ENCODE measurements at regions not wholly inside any gene's neighbourhood (a gene's known extent, or its start where the extent isn't known, plus 50 kb on each side); places are given as distances from the start of the nearest gene placed in this dataset.

- 98% methylated on average over 2 of the region's 2 CpGs for WGBS
- H3K9ac ChIP-seq (ENCODE audit: low read depth, low read length) = no peak overlapping the region
- peaks cover 5% of the 10 kb centered on the region for H3K4me1 ChIP-seq (ENCODE audit: insufficient read depth, low read length)
- H3K27me3 ChIP-seq (ENCODE audit: insufficient read depth, low read length) = no peaks in the 10 kb centered on the region
- no peaks in the 10 kb centered on the region for H3K9me3 ChIP-seq (ENCODE audit: insufficient read depth, low read depth, low read length)
- H3K27ac ChIP-seq (ENCODE audit: low read depth, low read length) = no peak overlapping the region
- no peak overlapping the region for H3K4me3 ChIP-seq (ENCODE audit: low read length)
- H3K36me3 ChIP-seq (ENCODE audit: insufficient read depth, low read length) = no peaks in the 10 kb centered on the region
Measured at GRCh38 chr2:177029901-177030300, 182.7 kb upstream of the HNRNPA3 start.

- Histone ChIP-seq H3K9me3 (ENCODE audit: insufficient read depth, low read depth, low read length) (no peaks in the 10 kb centered on the region), H3K9ac (ENCODE audit: low read depth, low read length) (no peak overlapping the region), H3K27me3 (ENCODE audit: insufficient read depth, low read length) (no peaks in the 10 kb centered on the region), H3K4me1 (ENCODE audit: insufficient read depth, low read length) (peaks cover 5% of the 10 kb centered on the region), H3K36me3 (ENCODE audit: insufficient read depth, low read length) (no peaks in the 10 kb centered on the region), H3K27ac (ENCODE audit: low read depth, low read length) (no peak overlapping the region), H3K4me3 (ENCODE audit: low read length) (no peak overlapping the region)
- whole genome bisulfite sequencing = 91% methylated on average over 9 of the region's 9 CpGs
Measured at GRCh38 chr2:177030451-177031105, 182.0 kb upstream of the HNRNPA3 start.

- no peak overlapping the region for H3K4me3 ChIP-seq (ENCODE audit: low read length)
- H3K36me3 ChIP-seq (ENCODE audit: insufficient read depth, low read length) = no peaks in the 10 kb centered on the region
- WGBS = 73% methylated on average over 3 of the region's 3 CpGs
- H3K27me3 ChIP-seq (ENCODE audit: insufficient read depth, low read length) = no peaks in the 10 kb centered on the region
- no peaks in the 10 kb centered on the region for H3K9me3 ChIP-seq (ENCODE audit: insufficient read depth, low read depth, low read length)
- peaks cover 5% of the 10 kb centered on the region for H3K4me1 ChIP-seq (ENCODE audit: insufficient read depth, low read length)
- H3K9ac ChIP-seq (ENCODE audit: low read depth, low read length) = no peak overlapping the region
- H3K27ac ChIP-seq (ENCODE audit: low read depth, low read length) = no peak overlapping the region
Measured at GRCh38 chr2:177031438-177032180, 181.0 kb upstream of the HNRNPA3 start.

GRCh38 chr2:177036747-177037146 is 175.8 kb upstream of the HNRNPA3 start:
- Histone ChIP-seq H3K9ac (ENCODE audit: low read depth, low read length) (no peak overlapping the region), H3K27ac (ENCODE audit: low read depth, low read length) (no peak overlapping the region), H3K27me3 (ENCODE audit: insufficient read depth, low read length) (no peaks in the 10 kb centered on the region), H3K4me1 (ENCODE audit: insufficient read depth, low read length) (no peaks in the 10 kb centered on the region), H3K4me3 (ENCODE audit: low read length) (no peak overlapping the region), H3K9me3 (ENCODE audit: insufficient read depth, low read depth, low read length) (no peaks in the 10 kb centered on the region), H3K36me3 (ENCODE audit: insufficient read depth, low read length) (no peaks in the 10 kb centered on the region)
- 79% methylated on average over 3 of the region's 3 CpGs for WGBS

GRCh38 chr2:177037569-177037968 is 175.0 kb upstream of the HNRNPA3 start:
- Histone ChIP-seq H3K9ac (ENCODE audit: low read depth, low read length) (no peak overlapping the region), H3K4me1 (ENCODE audit: insufficient read depth, low read length) (no peaks in the 10 kb centered on the region), H3K27ac (ENCODE audit: low read depth, low read length) (no peak overlapping the region), H3K4me3 (ENCODE audit: low read length) (no peak overlapping the region), H3K27me3 (ENCODE audit: insufficient read depth, low read length) (no peaks in the 10 kb centered on the region), H3K9me3 (ENCODE audit: insufficient read depth, low read depth, low read length) (no peaks in the 10 kb centered on the region), H3K36me3 (ENCODE audit: insufficient read depth, low read length) (no peaks in the 10 kb centered on the region)
- 98% methylated on average over 2 of the region's 2 CpGs for WGBS

- WGBS = 91% methylated on average over 11 of the region's 14 CpGs
- Histone ChIP-seq H3K4me3 (ENCODE audit: low read length) (no peak overlapping the region), H3K9me3 (ENCODE audit: insufficient read depth, low read depth, low read length) (no peaks in the 10 kb centered on the region), H3K27ac (ENCODE audit: low read depth, low read length) (no peak overlapping the region), H3K4me1 (ENCODE audit: insufficient read depth, low read length) (no peaks in the 10 kb centered on the region), H3K9ac (ENCODE audit: low read depth, low read length) (no peak overlapping the region), H3K27me3 (ENCODE audit: insufficient read depth, low read length) (no peaks in the 10 kb centered on the region), H3K36me3 (ENCODE audit: insufficient read depth, low read length) (no peaks in the 10 kb centered on the region)
Measured at GRCh38 chr2:177038787-177039484, 173.7 kb upstream of the HNRNPA3 start.

GRCh38 chr2:177042311-177042710 is 170.3 kb upstream of the HNRNPA3 start:
- H3K27ac ChIP-seq (ENCODE audit: low read depth, low read length) = no peak overlapping the region
- WGBS = 93% methylated on average over 2 of the region's 3 CpGs
- H3K4me1 ChIP-seq (ENCODE audit: insufficient read depth, low read length) = no peaks in the 10 kb centered on the region
- H3K9me3 ChIP-seq (ENCODE audit: insufficient read depth, low read depth, low read length) = no peaks in the 10 kb centered on the region
- H3K9ac ChIP-seq (ENCODE audit: low read depth, low read length) = no peak overlapping the region
- H3K4me3 ChIP-seq (ENCODE audit: low read length) = no peak overlapping the region
- H3K36me3 ChIP-seq (ENCODE audit: insufficient read depth, low read length) = no peaks in the 10 kb centered on the region
- no peaks in the 10 kb centered on the region for H3K27me3 ChIP-seq (ENCODE audit: insufficient read depth, low read length)

- no peak overlapping the region for H3K27ac ChIP-seq (ENCODE audit: low read depth, low read length)
- H3K4me1 ChIP-seq (ENCODE audit: insufficient read depth, low read length) = no peaks in the 10 kb centered on the region
- 82% methylated on average over 2 of the region's 2 CpGs for WGBS
- H3K36me3 ChIP-seq (ENCODE audit: insufficient read depth, low read length) = no peaks in the 10 kb centered on the region
- no peak overlapping the region for H3K4me3 ChIP-seq (ENCODE audit: low read length)
- no peaks in the 10 kb centered on the region for H3K9me3 ChIP-seq (ENCODE audit: insufficient read depth, low read depth, low read length)
- H3K9ac ChIP-seq (ENCODE audit: low read depth, low read length) = no peak overlapping the region
- H3K27me3 ChIP-seq (ENCODE audit: insufficient read depth, low read length) = no peaks in the 10 kb centered on the region
Measured at GRCh38 chr2:177044671-177045070, 167.9 kb upstream of the HNRNPA3 start.

- Histone ChIP-seq H3K36me3 (ENCODE audit: insufficient read depth, low read length) (no peaks in the 10 kb centered on the region), H3K4me1 (ENCODE audit: insufficient read depth, low read length) (no peaks in the 10 kb centered on the region), H3K4me3 (ENCODE audit: low read length) (no peak overlapping the region), H3K9ac (ENCODE audit: low read depth, low read length) (no peak overlapping the region), H3K9me3 (ENCODE audit: insufficient read depth, low read depth, low read length) (no peaks in the 10 kb centered on the region), H3K27ac (ENCODE audit: low read depth, low read length) (no peak overlapping the region), H3K27me3 (ENCODE audit: insufficient read depth, low read length) (no peaks in the 10 kb centered on the region)
Measured at GRCh38 chr2:177048981-177049380, 163.6 kb upstream of the HNRNPA3 start.

- H3K4me3 ChIP-seq (ENCODE audit: low read length) = no peak overlapping the region
- WGBS = 85% methylated on average over 1 of the region's 1 CpG
- no peak overlapping the region for H3K27ac ChIP-seq (ENCODE audit: low read depth, low read length)
- H3K4me1 ChIP-seq (ENCODE audit: insufficient read depth, low read length) = no peaks in the 10 kb centered on the region
- H3K36me3 ChIP-seq (ENCODE audit: insufficient read depth, low read length) = no peaks in the 10 kb centered on the region
- no peak overlapping the region for H3K9ac ChIP-seq (ENCODE audit: low read depth, low read length)
- no peaks in the 10 kb centered on the region for H3K9me3 ChIP-seq (ENCODE audit: insufficient read depth, low read depth, low read length)
- no peaks in the 10 kb centered on the region for H3K27me3 ChIP-seq (ENCODE audit: insufficient read depth, low read length)
Measured at GRCh38 chr2:177051278-177051677, 161.3 kb upstream of the HNRNPA3 start.

- H3K27ac ChIP-seq (ENCODE audit: low read depth, low read length) = no peak overlapping the region
- WGBS = 91% methylated on average over 4 of the region's 4 CpGs
- H3K4me1 ChIP-seq (ENCODE audit: insufficient read depth, low read length) = no peaks in the 10 kb centered on the region
- no peak overlapping the region for H3K9ac ChIP-seq (ENCODE audit: low read depth, low read length)
- H3K9me3 ChIP-seq (ENCODE audit: insufficient read depth, low read depth, low read length) = no peaks in the 10 kb centered on the region
- no peaks in the 10 kb centered on the region for H3K27me3 ChIP-seq (ENCODE audit: insufficient read depth, low read length)
- no peaks in the 10 kb centered on the region for H3K36me3 ChIP-seq (ENCODE audit: insufficient read depth, low read length)
- H3K4me3 ChIP-seq (ENCODE audit: low read length) = no peak overlapping the region
Measured at GRCh38 chr2:177052471-177052870, 160.1 kb upstream of the HNRNPA3 start.

All from HUES64 (cell line).